SU-DHL-6 (cell line): ENCODE measurements at regions not wholly inside any gene's neighbourhood (a gene's known extent, or its start where the extent isn't known, plus 50 kb on each side); places are given as distances from the start of the nearest gene placed in this dataset.

Experiments used
- CTCF ChIP-seq: fragments of 200-600 bp; sonication (generic); IDR thresholded peaks from one replicate; pipeline ENCODE4 v1.5.1; 2017; ENCODE audit warnings: antibody characterized with exemption, mild to moderate bottlenecking, low read length, moderate library complexity; ENCODE audit not compliant: insufficient read depth, poor library complexity, severe bottlenecking
- EZH2phosphoT487 ChIP-seq: fragments of 200-600 bp; sonication (generic), shearing (Covaris generic); conservative IDR thresholded peaks from 2 replicates; pipeline ENCODE4 v1.6.1; 2018; ENCODE audit warnings: mild to moderate bottlenecking, antibody characterized with exemption, low read length, moderate library complexity, mixed read lengths

GRCh38 chr10:21208666-21209316, 311.7 kb upstream of the NEBL start:
- TF ChIP-seq CTCF (no peak), EZH2phosphoT487 (no peak)
